ENCODE measurements at regions not wholly inside any gene's neighbourhood (a gene's known extent, or its start where the extent isn't known, plus 50 kb on each side); places are given as distances from the start of the nearest gene placed in this dataset.
A peak's percentile ranks its signal among the peaks of the same experiment; 100 is the strongest.

GRCh38 chr20:60262967-60263603, 304.9 kb downstream of the CDH26 start:
- DNase-seq = peak; percentile 21 to 57 (median 45)
- Histone ChIP-seq H3K27ac (ENCODE audit: low read depth, low read length) (no peak overlapping the region), H3K27me3 (ENCODE audit: insufficient read depth, low read length, poor library complexity, severe bottlenecking) (no peaks in the 10 kb centered on the region), H3K9me3 (ENCODE audit: low read length) (no peaks in the 10 kb centered on the region), H3K36me3 (ENCODE audit: insufficient read depth, low read length) (no peaks in the 10 kb centered on the region), H3K4me1 (ENCODE audit: insufficient read depth, low read length) (peaks cover 9% of the 10 kb centered on the region), H3K4me3 (ENCODE audit: low read length) (no peak overlapping the region)
- H3K27me3 Mint-ChIP-seq = peaks cover 6 to 7% of the 10 kb centered on the region in 2 donors
- no peak overlapping the region for H3K27ac Mint-ChIP-seq
- no peaks in the 10 kb centered on the region for H3K9me3 Mint-ChIP-seq
- H3K4me1 Mint-ChIP-seq = peaks cover 6 to 7% (median 6%) of the 10 kb centered on the region in 3 donors
- ChIA-PET POLR2A (no interaction called here), CTCF (interaction anchor here (0.8 to 2.6 kb wide), 5 partner anchors 23 to 315 kb away, joined by 3 to 23 read pairs (median 4); no protein-coding TSS in a partner anchor)
- no peak overlapping the region for H3K4me3 Mint-ChIP-seq
- H3K36me3 Mint-ChIP-seq = no peaks in the 10 kb centered on the region

GRCh38 chr20:60263725-60264709, 305.8 kb downstream of the CDH26 start:
- Mint-ChIP-seq H3K4me1 (peaks cover 6 to 7% (median 6%) of the 10 kb centered on the region in 3 donors), H3K4me3 (no peak overlapping the region), H3K27ac (no peak overlapping the region), H3K9me3 (no peaks in the 10 kb centered on the region), H3K27me3 (peaks cover 6 to 7% of the 10 kb centered on the region in 2 donors), H3K36me3 (no peaks in the 10 kb centered on the region)
- Histone ChIP-seq H3K4me1 (ENCODE audit: insufficient read depth, low read length) (peaks cover 9% of the 10 kb centered on the region), H3K36me3 (ENCODE audit: insufficient read depth, low read length) (no peaks in the 10 kb centered on the region), H3K9me3 (ENCODE audit: low read length) (no peaks in the 10 kb centered on the region), H3K27ac (ENCODE audit: low read depth, low read length) (no peak overlapping the region), H3K4me3 (ENCODE audit: low read length) (no peak overlapping the region), H3K27me3 (ENCODE audit: insufficient read depth, low read length, poor library complexity, severe bottlenecking) (no peaks in the 10 kb centered on the region)
- ChIA-PET POLR2A (no interaction called here), CTCF (interaction anchor here (0.8 to 2.6 kb wide), 3 partner anchors 9 to 207 kb away, joined by 3 to 23 read pairs (median 3); no protein-coding TSS in a partner anchor)
- no peak for DNase-seq

- ChIA-PET CTCF (no interaction called here), POLR2A (no interaction called here)
- DNase-seq = peak in 1 of 5 donors; percentile 15
Measured at GRCh38 chr20:60266177-60266823, 308.1 kb downstream of the CDH26 start.

GRCh38 chr20:60268491-60268890, 310.3 kb downstream of the CDH26 start:
- CTCF ChIA-PET = no interaction called here
- H3K4me1 Mint-ChIP-seq = peaks cover 6 to 7% (median 6%) of the 10 kb centered on the region in 3 donors
- no peak overlapping the region for H3K27ac Mint-ChIP-seq
- H3K4me1 ChIP-seq (ENCODE audit: insufficient read depth, low read length) = peaks cover 9% of the 10 kb centered on the region
- peaks cover 6 to 11% of the 10 kb centered on the region in 2 donors for H3K27me3 Mint-ChIP-seq
- H3K4me3 Mint-ChIP-seq = no peak overlapping the region
- H3K9me3 Mint-ChIP-seq = no peaks in the 10 kb centered on the region
- H3K4me3 ChIP-seq (ENCODE audit: low read length) = no peak overlapping the region
- DNase-seq = no peak
- no peak overlapping the region for H3K27ac ChIP-seq (ENCODE audit: low read depth, low read length)
- H3K9me3 ChIP-seq (ENCODE audit: low read length) = no peaks in the 10 kb centered on the region
- no peaks in the 10 kb centered on the region for H3K27me3 ChIP-seq (ENCODE audit: insufficient read depth, low read length, poor library complexity, severe bottlenecking)
- H3K36me3 ChIP-seq (ENCODE audit: insufficient read depth, low read length) = no peaks in the 10 kb centered on the region
- POLR2A ChIA-PET = no interaction called here
- H3K36me3 Mint-ChIP-seq = no peaks in the 10 kb centered on the region

More at GRCh38 chr20:60266177-60266823, 308.1 kb downstream of the CDH26 start:
- H3K36me3 Mint-ChIP-seq = no peaks in the 10 kb centered on the region
- Histone ChIP-seq H3K4me1 (ENCODE audit: insufficient read depth, low read length) (peaks cover 9% of the 10 kb centered on the region), H3K27ac (ENCODE audit: low read depth, low read length) (no peak overlapping the region), H3K36me3 (ENCODE audit: insufficient read depth, low read length) (no peaks in the 10 kb centered on the region), H3K9me3 (ENCODE audit: low read length) (no peaks in the 10 kb centered on the region), H3K27me3 (ENCODE audit: insufficient read depth, low read length, poor library complexity, severe bottlenecking) (no peaks in the 10 kb centered on the region), H3K4me3 (ENCODE audit: low read length) (no peak overlapping the region)
- no peak overlapping the region for H3K4me3 Mint-ChIP-seq
- H3K27me3 Mint-ChIP-seq = peaks cover 6 to 11% of the 10 kb centered on the region in 2 donors
- peak overlapping the region in 1 of 8 donors; percentile 38 for H3K27ac Mint-ChIP-seq
- no peaks in the 10 kb centered on the region for H3K9me3 Mint-ChIP-seq
- H3K4me1 Mint-ChIP-seq = peaks cover 6 to 7% (median 6%) of the 10 kb centered on the region in 3 donors

- peaks cover 9% of the 10 kb centered on the region for H3K4me1 ChIP-seq (ENCODE audit: insufficient read depth, low read length)
- no peaks in the 10 kb centered on the region for H3K27me3 ChIP-seq (ENCODE audit: insufficient read depth, low read length, poor library complexity, severe bottlenecking)
- peaks cover 6 to 12% of the 10 kb centered on the region in 2 donors for H3K27me3 Mint-ChIP-seq
- CTCF ChIA-PET = no interaction called here
- no peak overlapping the region for H3K4me3 Mint-ChIP-seq
- no peaks in the 10 kb centered on the region for H3K9me3 ChIP-seq (ENCODE audit: low read length)
- DNase-seq = no peak
- no peak overlapping the region for H3K4me3 ChIP-seq (ENCODE audit: low read length)
- POLR2A ChIA-PET = no interaction called here
- no peaks in the 10 kb centered on the region for H3K36me3 ChIP-seq (ENCODE audit: insufficient read depth, low read length)
- peaks cover 6 to 7% (median 6%) of the 10 kb centered on the region in 3 donors for H3K4me1 Mint-ChIP-seq
- no peaks in the 10 kb centered on the region for H3K36me3 Mint-ChIP-seq
- H3K9me3 Mint-ChIP-seq = no peaks in the 10 kb centered on the region
- no peak overlapping the region for H3K27ac ChIP-seq (ENCODE audit: low read depth, low read length)
- H3K27ac Mint-ChIP-seq = no peak overlapping the region
Measured at GRCh38 chr20:60269573-60270162, 311.4 kb downstream of the CDH26 start.

GRCh38 chr20:60270341-60270740, 312.1 kb downstream of the CDH26 start:
- no peak overlapping the region for H3K4me3 Mint-ChIP-seq
- CTCF ChIA-PET = no interaction called here
- POLR2A ChIA-PET = no interaction called here
- no peak overlapping the region for H3K27ac Mint-ChIP-seq
- Histone ChIP-seq H3K27ac (ENCODE audit: low read depth, low read length) (no peak overlapping the region), H3K36me3 (ENCODE audit: insufficient read depth, low read length) (no peaks in the 10 kb centered on the region), H3K4me1 (ENCODE audit: insufficient read depth, low read length) (peaks cover 9% of the 10 kb centered on the region), H3K4me3 (ENCODE audit: low read length) (no peak overlapping the region), H3K27me3 (ENCODE audit: insufficient read depth, low read length, poor library complexity, severe bottlenecking) (no peaks in the 10 kb centered on the region), H3K9me3 (ENCODE audit: low read length) (no peaks in the 10 kb centered on the region)
- no peaks in the 10 kb centered on the region for H3K9me3 Mint-ChIP-seq
- DNase-seq = no peak
- peaks cover 2 to 10% of the 10 kb centered on the region in 2 donors for H3K27me3 Mint-ChIP-seq
- H3K4me1 Mint-ChIP-seq = peaks cover 6 to 7% (median 6%) of the 10 kb centered on the region in 3 donors
- no peaks in the 10 kb centered on the region for H3K36me3 Mint-ChIP-seq

GRCh38 chr20:60271597-60271996, 313.4 kb downstream of the CDH26 start:
- H3K4me1 Mint-ChIP-seq = peaks cover 0 to 2% (median 0%) of the 10 kb centered on the region in 3 donors
- H3K4me3 ChIP-seq (ENCODE audit: low read length) = no peak overlapping the region
- no peaks in the 10 kb centered on the region for H3K27me3 ChIP-seq (ENCODE audit: insufficient read depth, low read length, poor library complexity, severe bottlenecking)
- no peaks in the 10 kb centered on the region for H3K9me3 Mint-ChIP-seq
- H3K27ac Mint-ChIP-seq = no peak overlapping the region
- ChIA-PET CTCF (no interaction called here), POLR2A (no interaction called here)
- DNase-seq = no peak
- peaks cover 0 to 10% of the 10 kb centered on the region in 2 donors for H3K27me3 Mint-ChIP-seq
- no peaks in the 10 kb centered on the region for H3K36me3 Mint-ChIP-seq
- no peaks in the 10 kb centered on the region for H3K36me3 ChIP-seq (ENCODE audit: insufficient read depth, low read length)
- no peaks in the 10 kb centered on the region for H3K9me3 ChIP-seq (ENCODE audit: low read length)
- no peaks in the 10 kb centered on the region for H3K4me1 ChIP-seq (ENCODE audit: insufficient read depth, low read length)
- H3K27ac ChIP-seq (ENCODE audit: low read depth, low read length) = no peak overlapping the region
- no peak overlapping the region for H3K4me3 Mint-ChIP-seq
